ENCODE measurements at regions not wholly inside any gene's neighbourhood (a gene's known extent, or its start where the extent isn't known, plus 50 kb on each side); places are given as distances from the start of the nearest gene placed in this dataset.

DNA sequence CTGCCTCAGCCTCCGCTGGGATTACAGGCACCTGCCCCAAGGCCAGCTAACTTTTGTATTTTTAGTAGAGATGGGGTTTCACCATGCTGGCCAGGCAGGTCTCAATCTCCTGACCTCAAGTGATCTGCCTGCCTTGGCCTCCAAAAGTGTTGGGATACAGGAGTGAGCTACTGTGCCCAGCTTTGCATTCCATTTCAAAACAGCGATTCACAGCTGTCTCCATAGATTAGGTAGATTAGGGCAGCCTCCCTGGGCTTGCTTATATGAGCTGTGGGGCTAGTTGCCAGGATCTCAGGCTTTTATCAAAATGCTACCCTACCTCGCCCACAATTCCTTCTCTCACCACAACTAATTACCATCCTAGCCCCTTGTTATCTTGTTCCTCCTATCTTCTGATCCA lies 176.4 kb upstream of the ZKSCAN2 start:
- Histone ChIP-seq H3K79me2 (ENCODE audit: control insufficient read depth in 1 of 2, insufficient read depth in 2 of 2, low read length in 2 of 2) (no peaks in the 10 kb centered on the region), H4K8ac (ENCODE audit: extremely low read depth, insufficient read depth, low read length) (no peak overlapping the region), H2BK120ac (replicated peaks; ENCODE audit: low read depth, low read length) (no peak overlapping the region), H3K27ac (ENCODE audit: low read depth, low read length) (no peak overlapping the region), H3K18ac (ENCODE audit: extremely low read depth, low read length) (no peak overlapping the region), H4K91ac (replicated peaks; ENCODE audit: insufficient read length, low read length) (no peak overlapping the region), H2BK12ac (ENCODE audit: low read depth, low read length) (no peak overlapping the region), H3K56ac (replicated peaks; ENCODE audit: insufficient read length, low read depth, low read length) (peak overlapping the region; percentile 46), H3K9ac (replicated peaks in 1 of 4; ENCODE audit: extremely low read depth in 1 of 4, low read depth in 3 of 4, low read length in 3 of 4) (no peak overlapping the region), H3K4me3 (ENCODE audit: extremely low read depth in 1 of 4, insufficient read depth in 2 of 4, low read depth in 3 of 4, low read length in 4 of 4) (no peak overlapping the region), H3K14ac (ENCODE audit: insufficient read length) (no peak overlapping the region), H3K27me3 (replicated peaks in 1 of 4; ENCODE audit: control insufficient read depth in 3 of 4, extremely low read depth in 1 of 4, insufficient read depth in 3 of 4, low read length in 3 of 4) (no peaks in the 10 kb centered on the region), H3K4ac (replicated peaks; ENCODE audit: insufficient read length, low read depth, low read length) (no peak overlapping the region), H2AK5ac (ENCODE audit: low read depth, low read length) (no peak overlapping the region), H4K20me1 (replicated peaks in 1 of 2; ENCODE audit: control insufficient read depth in 1 of 2, insufficient read depth in 2 of 2, low read length in 2 of 2) (no peaks in the 10 kb centered on the region), H3K79me1 (ENCODE audit: low read depth, low read length) (no peaks in the 10 kb centered on the region), H3K36me3 (ENCODE audit: control insufficient read depth in 2 of 4, insufficient read depth in 4 of 4, low read length in 3 of 4) (no peaks in the 10 kb centered on the region), H2BK5ac (ENCODE audit: low read depth, low read length) (no peak overlapping the region), H3K4me2 (ENCODE audit: insufficient read depth in 1 of 2, low read depth in 2 of 2, low read length in 2 of 2) (no peak overlapping the region), H2BK15ac (ENCODE audit: low read length) (no peak overlapping the region), H3K9me3 (ENCODE audit: insufficient read depth in 2 of 2, low read depth in 1 of 2, low read length in 1 of 2) (no peaks in the 10 kb centered on the region), H2BK20ac (ENCODE audit: low read length) (no peak overlapping the region), H3K4me1 (replicated peaks in 1 of 4; ENCODE audit: control insufficient read depth in 3 of 4, insufficient read depth in 4 of 4, low read length in 3 of 4) (peaks cover 0 to 5% (median 0%) of the 10 kb centered on the region in 4 experiments; a peak in 1 of 7 replicates), H2AFZ (ENCODE audit: low read length) (no peak overlapping the region), H3K23me2 (ENCODE audit: low read depth, low read length) (no peaks in the 10 kb centered on the region), H3K23ac (ENCODE audit: insufficient read length) (no peak overlapping the region), H4K5ac (ENCODE audit: insufficient read length, low read depth, low read length) (no peak overlapping the region)
- FAIRE-seq, result no peak
- ChIA-PET CTCF (ENCODE audit: partially characterized antibody) (no interaction called here), POLR2A (ENCODE audit: partially characterized antibody) (no interaction called here)
- TF ChIP-seq CEBPB (IDR thresholded peaks at IDR 0.05; ENCODE audit: low read depth, low read length), result no peak
- no peak for TF ChIP-seq KDM4A (IDR thresholded peaks at IDR 0.05; ENCODE audit: low read depth, low read length, severe bottlenecking)
- no peak for TF ChIP-seq CBX8 (IDR thresholded peaks at IDR 0.05; ENCODE audit: borderline replicate concordance, low read depth, low read length)
- no peak for TF ChIP-seq JUND (IDR thresholded peaks at IDR 0.05; ENCODE audit: low read length)
- TF ChIP-seq CHD1 (IDR thresholded peaks at IDR 0.05; ENCODE audit: low read depth, low read length), result no peak
- no peak for TF ChIP-seq TEAD4 (IDR thresholded peaks at IDR 0.05; ENCODE audit: low read depth, low read length)
- TF ChIP-seq RFX5 (IDR thresholded peaks at IDR 0.05; ENCODE audit: borderline replicate concordance, low read depth, low read length), result no peak
- TF ChIP-seq, protein P1, sequence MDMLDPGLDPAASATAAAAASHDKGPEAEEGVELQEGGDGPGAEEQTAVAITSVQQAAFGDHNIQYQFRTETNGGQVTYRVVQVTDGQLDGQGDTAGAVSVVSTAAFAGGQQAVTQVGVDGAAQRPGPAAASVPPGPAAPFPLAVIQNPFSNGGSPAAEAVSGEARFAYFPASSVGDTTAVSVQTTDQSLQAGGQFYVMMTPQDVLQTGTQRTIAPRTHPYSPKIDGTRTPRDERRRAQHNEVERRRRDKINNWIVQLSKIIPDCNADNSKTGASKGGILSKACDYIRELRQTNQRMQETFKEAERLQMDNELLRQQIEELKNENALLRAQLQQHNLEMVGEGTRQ (IDR thresholded peaks at IDR 0.05; ENCODE audit: low read length), result no peak
- 90 to 100% methylated on average over 1 to 3 of the region's 3 CpGs for WGBS, 2 experiments (ENCODE audit: extremely low coverage in 1 of 2, insufficient coverage in 1 of 2, insufficient read length in 1 of 2, insufficient replicate concordance in 2 of 2, low coverage in 1 of 2, low lambda C conversion rate in 2 of 2, missing lambda C conversion rate in 1 of 2)
- DNase-seq (ENCODE audit: low read depth in 1 of 2, low spot score in 2 of 2), result no peak

Measured in H1 (cell line).